ENCODE measurements at regions not wholly inside any gene's neighbourhood (a gene's known extent, or its start where the extent isn't known, plus 50 kb on each side); places are given as distances from the start of the nearest gene placed in this dataset.

GRCh38 chr15:94910166-94910565 is 678.8 kb downstream of the MCTP2 start (continued):
- TF ChIP-seq CHD7 (IDR thresholded peaks at IDR 0.05; ENCODE audit: insufficient replicate concordance, low read length) (no peak), SAP30 (IDR thresholded peaks at IDR 0.05; ENCODE audit: insufficient read depth, insufficient replicate concordance, low read length) (no peak), TCF12 (IDR thresholded peaks at IDR 0.05; ENCODE audit: low read depth, low read length) (no peak), NANOG (IDR thresholded peaks at IDR 0.05; ENCODE audit: insufficient read depth, low read depth, low read length, poor library complexity, severe bottlenecking) (no peak), GABPA (IDR thresholded peaks at IDR 0.05; ENCODE audit: borderline replicate concordance, insufficient read depth, low read length) (no peak), SP1 (IDR thresholded peaks at IDR 0.05; ENCODE audit: low read depth, low read length) (no peak)

Measured in H1 (cell line).